ENCODE measurements at regions not wholly inside any gene's neighbourhood (a gene's known extent, or its start where the extent isn't known, plus 50 kb on each side); places are given as distances from the start of the nearest gene placed in this dataset.
"Not testable (repeated sequence)": the region's sequence is repeated elsewhere in the genome, so short reads cannot be mapped to it uniquely, and the experiment has no call there.

GRCh38 chr6:88417361-88417760 lies 251.2 kb upstream of the CNR1 start:
- TF ChIP-seq, protein P1, sequence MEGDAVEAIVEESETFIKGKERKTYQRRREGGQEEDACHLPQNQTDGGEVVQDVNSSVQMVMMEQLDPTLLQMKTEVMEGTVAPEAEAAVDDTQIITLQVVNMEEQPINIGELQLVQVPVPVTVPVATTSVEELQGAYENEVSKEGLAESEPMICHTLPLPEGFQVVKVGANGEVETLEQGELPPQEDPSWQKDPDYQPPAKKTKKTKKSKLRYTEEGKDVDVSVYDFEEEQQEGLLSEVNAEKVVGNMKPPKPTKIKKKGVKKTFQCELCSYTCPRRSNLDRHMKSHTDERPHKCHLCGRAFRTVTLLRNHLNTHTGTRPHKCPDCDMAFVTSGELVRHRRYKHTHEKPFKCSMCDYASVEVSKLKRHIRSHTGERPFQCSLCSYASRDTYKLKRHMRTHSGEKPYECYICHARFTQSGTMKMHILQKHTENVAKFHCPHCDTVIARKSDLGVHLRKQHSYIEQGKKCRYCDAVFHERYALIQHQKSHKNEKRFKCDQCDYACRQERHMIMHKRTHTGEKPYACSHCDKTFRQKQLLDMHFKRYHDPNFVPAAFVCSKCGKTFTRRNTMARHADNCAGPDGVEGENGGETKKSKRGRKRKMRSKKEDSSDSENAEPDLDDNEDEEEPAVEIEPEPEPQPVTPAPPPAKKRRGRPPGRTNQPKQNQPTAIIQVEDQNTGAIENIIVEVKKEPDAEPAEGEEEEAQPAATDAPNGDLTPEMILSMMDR (IDR thresholded peaks at IDR 0.05; ENCODE audit: borderline replicate concordance, extremely low read depth, low read length, poor library complexity, severe bottlenecking) = not testable (repeated sequence)
- TF ChIP-seq EZH2 (IDR thresholded peaks at IDR 0.05; ENCODE audit: borderline replicate concordance, low read depth, low read length, severe bottlenecking) = not testable (repeated sequence)

All from DND-41 (cell line).